ENCODE measurements at regions not wholly inside any gene's neighbourhood (a gene's known extent, or its start where the extent isn't known, plus 50 kb on each side); places are given as distances from the start of the nearest gene placed in this dataset.

DNA sequence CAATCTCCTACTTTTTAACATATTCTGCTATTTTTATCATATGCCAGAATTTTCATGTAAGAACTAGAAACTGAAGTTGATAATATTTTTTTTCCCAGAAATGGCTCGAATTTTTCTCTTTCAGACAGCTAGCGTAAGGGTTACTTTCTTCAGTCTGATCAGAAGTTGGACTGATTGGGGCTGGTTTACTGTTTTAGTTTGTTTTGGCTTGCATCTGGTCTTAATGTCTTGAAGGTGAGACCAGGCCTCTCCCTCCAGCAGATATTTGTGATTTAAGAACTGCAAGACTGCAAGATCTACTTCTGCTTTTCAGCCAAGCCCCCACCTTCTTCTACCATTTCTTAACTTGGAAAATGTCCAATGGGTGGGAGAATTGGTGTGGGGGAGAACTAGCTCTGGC is 266.4 kb downstream of the HAPSTR1 start:
- H3K4me1 ChIP-seq (ENCODE audit: control insufficient read depth, insufficient read depth, low read length): no peaks in the 10 kb centered on the region
- ATAC-seq: no peak
- CTCF ChIA-PET: interaction anchor here (0.6 kb wide), 1 partner anchor 661 kb away, joined by 5 read pairs; no protein-coding TSS in a partner anchor
- POLR2A ChIA-PET: no interaction called here
- no peak overlapping the region for H3K27ac ChIP-seq (ENCODE audit: low read length)
- no peaks in the 10 kb centered on the region for H3K36me3 ChIP-seq (ENCODE audit: control insufficient read depth, insufficient read depth, low read length)
- H3K9me3 ChIP-seq (ENCODE audit: control insufficient read depth, insufficient read depth, low read depth, low read length): no peaks in the 10 kb centered on the region; the same call in 1 of the 2 replicates
- intact Hi-C loops (cut with micrococcal nuclease; ENCODE audit: unreplicated experiment): no loop called here
- H3K4me3 ChIP-seq (ENCODE audit: low read depth in 2 of 2, low read length in 2 of 2): no peak overlapping the region
- H3K27me3 ChIP-seq (ENCODE audit: control insufficient read depth, insufficient read depth, low read length): 0 out of 2 replicates have a peak, but pooled peaks cover 5% of the 10 kb centered on the region
- DNase-seq (ENCODE audit: low read depth, low spot score): no peak
- in situ Hi-C loops (cut with HindIII; ENCODE audit: low pct_unique_long_range_greater_than_20kb, low sequenced_read_pairs): no loop called here
- no peak for TF ChIP-seq POLR2AphosphoS5 (IDR thresholded peaks at IDR 0.05; ENCODE audit: low read depth, low read length)
- TF ChIP-seq, protein P1, sequence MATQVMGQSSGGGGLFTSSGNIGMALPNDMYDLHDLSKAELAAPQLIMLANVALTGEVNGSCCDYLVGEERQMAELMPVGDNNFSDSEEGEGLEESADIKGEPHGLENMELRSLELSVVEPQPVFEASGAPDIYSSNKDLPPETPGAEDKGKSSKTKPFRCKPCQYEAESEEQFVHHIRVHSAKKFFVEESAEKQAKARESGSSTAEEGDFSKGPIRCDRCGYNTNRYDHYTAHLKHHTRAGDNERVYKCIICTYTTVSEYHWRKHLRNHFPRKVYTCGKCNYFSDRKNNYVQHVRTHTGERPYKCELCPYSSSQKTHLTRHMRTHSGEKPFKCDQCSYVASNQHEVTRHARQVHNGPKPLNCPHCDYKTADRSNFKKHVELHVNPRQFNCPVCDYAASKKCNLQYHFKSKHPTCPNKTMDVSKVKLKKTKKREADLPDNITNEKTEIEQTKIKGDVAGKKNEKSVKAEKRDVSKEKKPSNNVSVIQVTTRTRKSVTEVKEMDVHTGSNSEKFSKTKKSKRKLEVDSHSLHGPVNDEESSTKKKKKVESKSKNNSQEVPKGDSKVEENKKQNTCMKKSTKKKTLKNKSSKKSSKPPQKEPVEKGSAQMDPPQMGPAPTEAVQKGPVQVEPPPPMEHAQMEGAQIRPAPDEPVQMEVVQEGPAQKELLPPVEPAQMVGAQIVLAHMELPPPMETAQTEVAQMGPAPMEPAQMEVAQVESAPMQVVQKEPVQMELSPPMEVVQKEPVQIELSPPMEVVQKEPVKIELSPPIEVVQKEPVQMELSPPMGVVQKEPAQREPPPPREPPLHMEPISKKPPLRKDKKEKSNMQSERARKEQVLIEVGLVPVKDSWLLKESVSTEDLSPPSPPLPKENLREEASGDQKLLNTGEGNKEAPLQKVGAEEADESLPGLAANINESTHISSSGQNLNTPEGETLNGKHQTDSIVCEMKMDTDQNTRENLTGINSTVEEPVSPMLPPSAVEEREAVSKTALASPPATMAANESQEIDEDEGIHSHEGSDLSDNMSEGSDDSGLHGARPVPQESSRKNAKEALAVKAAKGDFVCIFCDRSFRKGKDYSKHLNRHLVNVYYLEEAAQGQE (IDR thresholded peaks at IDR 0.05; ENCODE audit: insufficient read depth in 1 of 2, low read depth in 2 of 2, low read length in 1 of 2): no peak
- TF ChIP-seq SIN3A (IDR thresholded peaks at IDR 0.05; ENCODE audit: borderline replicate concordance, insufficient read depth, low read depth, low read length): no peak
- no peak for TF ChIP-seq TCF7L2 (IDR thresholded peaks at IDR 0.05; ENCODE audit: low read depth, low read length)
- TF ChIP-seq, protein P2, sequence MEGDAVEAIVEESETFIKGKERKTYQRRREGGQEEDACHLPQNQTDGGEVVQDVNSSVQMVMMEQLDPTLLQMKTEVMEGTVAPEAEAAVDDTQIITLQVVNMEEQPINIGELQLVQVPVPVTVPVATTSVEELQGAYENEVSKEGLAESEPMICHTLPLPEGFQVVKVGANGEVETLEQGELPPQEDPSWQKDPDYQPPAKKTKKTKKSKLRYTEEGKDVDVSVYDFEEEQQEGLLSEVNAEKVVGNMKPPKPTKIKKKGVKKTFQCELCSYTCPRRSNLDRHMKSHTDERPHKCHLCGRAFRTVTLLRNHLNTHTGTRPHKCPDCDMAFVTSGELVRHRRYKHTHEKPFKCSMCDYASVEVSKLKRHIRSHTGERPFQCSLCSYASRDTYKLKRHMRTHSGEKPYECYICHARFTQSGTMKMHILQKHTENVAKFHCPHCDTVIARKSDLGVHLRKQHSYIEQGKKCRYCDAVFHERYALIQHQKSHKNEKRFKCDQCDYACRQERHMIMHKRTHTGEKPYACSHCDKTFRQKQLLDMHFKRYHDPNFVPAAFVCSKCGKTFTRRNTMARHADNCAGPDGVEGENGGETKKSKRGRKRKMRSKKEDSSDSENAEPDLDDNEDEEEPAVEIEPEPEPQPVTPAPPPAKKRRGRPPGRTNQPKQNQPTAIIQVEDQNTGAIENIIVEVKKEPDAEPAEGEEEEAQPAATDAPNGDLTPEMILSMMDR (IDR thresholded peaks at IDR 0.05): no peak
- no TSS peak for BruUV-seq (replicated peaks)

DNA sequence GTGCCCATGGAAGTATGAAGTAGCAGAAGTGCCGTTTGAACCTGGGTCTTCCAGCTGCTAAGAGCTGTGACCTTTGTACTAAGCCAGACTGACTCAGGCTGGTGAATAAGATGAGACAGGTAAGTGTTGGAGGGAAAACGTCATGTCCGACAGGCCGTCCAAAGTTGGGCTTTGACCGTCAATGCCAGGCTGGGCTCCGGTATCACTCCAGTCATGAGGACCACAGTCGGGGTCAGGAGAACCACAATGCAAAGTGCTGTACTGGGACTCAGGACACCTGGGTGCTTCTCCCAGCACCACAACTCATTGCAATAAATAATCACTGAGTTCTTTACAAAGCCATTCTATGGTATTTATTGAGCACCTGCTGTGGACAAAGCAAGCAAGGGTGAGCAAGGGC is 268.6 kb downstream of the HAPSTR1 start:
- H3K4me3 ChIP-seq (ENCODE audit: low read depth in 2 of 2, low read length in 2 of 2): no peak overlapping the region
- intact Hi-C loops (cut with micrococcal nuclease; ENCODE audit: unreplicated experiment) (no loop called here), in situ Hi-C loops (cut with HindIII; ENCODE audit: low pct_unique_long_range_greater_than_20kb, low sequenced_read_pairs) (no loop called here)
- CTCF ChIA-PET: no interaction called here
- BruUV-seq (replicated peaks): no TSS peak
- no peaks in the 10 kb centered on the region for H3K27me3 ChIP-seq (ENCODE audit: control insufficient read depth, insufficient read depth, low read length)
- POLR2A ChIA-PET: no interaction called here
- H3K9me3 ChIP-seq (ENCODE audit: control insufficient read depth, insufficient read depth, low read depth, low read length): no peaks in the 10 kb centered on the region; the same call in 1 of the 2 replicates
- ATAC-seq (no peak), DNase-seq (ENCODE audit: low read depth, low spot score) (no peak)
- H3K36me3 ChIP-seq (ENCODE audit: control insufficient read depth, insufficient read depth, low read length): no peaks in the 10 kb centered on the region
- no peak for TF ChIP-seq POLR2AphosphoS5 (IDR thresholded peaks at IDR 0.05; ENCODE audit: low read depth, low read length)
- TF ChIP-seq, protein P1 (IDR thresholded peaks at IDR 0.05; ENCODE audit: insufficient read depth in 1 of 2, low read depth in 2 of 2, low read length in 1 of 2): no peak
- TF ChIP-seq TCF7L2 (IDR thresholded peaks at IDR 0.05; ENCODE audit: low read depth, low read length): no peak
- TF ChIP-seq, protein P2 (IDR thresholded peaks at IDR 0.05): no peak
- TF ChIP-seq SIN3A (IDR thresholded peaks at IDR 0.05; ENCODE audit: borderline replicate concordance, insufficient read depth, low read depth, low read length): no peak
- no peaks in the 10 kb centered on the region for H3K4me1 ChIP-seq (ENCODE audit: control insufficient read depth, insufficient read depth, low read length)
- H3K27ac ChIP-seq (ENCODE audit: low read length): no peak overlapping the region
